ENCODE measurements at regions not wholly inside any gene's neighbourhood (a gene's known extent, or its start where the extent isn't known, plus 50 kb on each side); places are given as distances from the start of the nearest gene placed in this dataset.

- Histone ChIP-seq H3K4me1 (ENCODE audit: control insufficient read depth in 2 of 3, insufficient read depth in 2 of 3, low read depth in 1 of 3, low read length in 3 of 3) (no peaks in the 10 kb centered on the region), H3K9ac (ENCODE audit: low read length in 3 of 3) (no peak overlapping the region), H3K9me3 (ENCODE audit: control insufficient read depth in 2 of 3, insufficient read depth in 1 of 3, low read length in 3 of 3) (no peaks in the 10 kb centered on the region), H3K36me3 (ENCODE audit: control insufficient read depth in 2 of 3, insufficient read depth in 3 of 3, low read length in 3 of 3) (no peaks in the 10 kb centered on the region), H3K4me3 (ENCODE audit: low read length in 3 of 3) (peak overlapping the region in 1 of 3 donors; percentile 13), H3K27me3 (ENCODE audit: control insufficient read depth, insufficient read depth, low read length) (no peaks in the 10 kb centered on the region), H3K27ac (ENCODE audit: low read depth in 2 of 2, low read length in 2 of 2) (no peak overlapping the region)
- DNase-seq = no peak
- intact Hi-C loops (cut with DNase I) = no loop called here
- TF ChIP-seq CTCF (IDR thresholded peaks at IDR 0.05; ENCODE audit: borderline replicate concordance, extremely low read depth, insufficient read depth) = no peak
- no peak for FAIRE-seq
Measured at GRCh38 chr18:64994370-64994769, 756.4 kb upstream of the CDH7 start.

- Histone ChIP-seq H3K36me3 (ENCODE audit: control insufficient read depth in 2 of 3, insufficient read depth in 3 of 3, low read length in 3 of 3) (no peaks in the 10 kb centered on the region), H3K27ac (ENCODE audit: low read depth in 2 of 2, low read length in 2 of 2) (no peak overlapping the region), H3K27me3 (ENCODE audit: control insufficient read depth, insufficient read depth, low read length) (no peaks in the 10 kb centered on the region), H3K4me3 (ENCODE audit: low read length in 3 of 3) (peak overlapping the region in 2 of 3 donors; percentile 13 to 42), H3K9me3 (ENCODE audit: control insufficient read depth in 2 of 3, insufficient read depth in 1 of 3, low read length in 3 of 3) (no peaks in the 10 kb centered on the region), H3K4me1 (ENCODE audit: control insufficient read depth in 2 of 3, insufficient read depth in 2 of 3, low read depth in 1 of 3, low read length in 3 of 3) (no peaks in the 10 kb centered on the region), H3K9ac (ENCODE audit: low read length in 3 of 3) (no peak overlapping the region)
- FAIRE-seq (no peak), DNase-seq (peak in 2 of 5 donors; percentile 3 to 8)
- TF ChIP-seq CTCF (IDR thresholded peaks at IDR 0.05; ENCODE audit: borderline replicate concordance, extremely low read depth, insufficient read depth) = no peak
- intact Hi-C loops (cut with DNase I) = no loop called here
Measured at GRCh38 chr18:64993695-64994094, 757.1 kb upstream of the CDH7 start.

GRCh38 chr18:64992654-64993053 is 758.2 kb upstream of the CDH7 start:
- intact Hi-C loops (cut with DNase I) = no loop called here
- Histone ChIP-seq H3K27ac (ENCODE audit: low read depth in 2 of 2, low read length in 2 of 2) (no peak overlapping the region), H3K9ac (ENCODE audit: low read length in 3 of 3) (no peak overlapping the region), H3K27me3 (ENCODE audit: control insufficient read depth, insufficient read depth, low read length) (no peaks in the 10 kb centered on the region), H3K4me1 (ENCODE audit: control insufficient read depth in 2 of 3, insufficient read depth in 2 of 3, low read depth in 1 of 3, low read length in 3 of 3) (no peaks in the 10 kb centered on the region), H3K9me3 (ENCODE audit: control insufficient read depth in 2 of 3, insufficient read depth in 1 of 3, low read length in 3 of 3) (no peaks in the 10 kb centered on the region), H3K36me3 (ENCODE audit: control insufficient read depth in 2 of 3, insufficient read depth in 3 of 3, low read length in 3 of 3) (no peaks in the 10 kb centered on the region), H3K4me3 (ENCODE audit: low read length in 3 of 3) (no peak overlapping the region)
- no peak for TF ChIP-seq CTCF (IDR thresholded peaks at IDR 0.05; ENCODE audit: borderline replicate concordance, extremely low read depth, insufficient read depth)
- no peak for FAIRE-seq
- DNase-seq = no peak

GRCh38 chr18:64991102-64991501 is 759.7 kb upstream of the CDH7 start:
- DNase-seq = no peak
- Histone ChIP-seq H3K4me1 (ENCODE audit: control insufficient read depth in 2 of 3, insufficient read depth in 2 of 3, low read depth in 1 of 3, low read length in 3 of 3) (no peaks in the 10 kb centered on the region), H3K27me3 (ENCODE audit: control insufficient read depth, insufficient read depth, low read length) (no peaks in the 10 kb centered on the region), H3K36me3 (ENCODE audit: control insufficient read depth in 2 of 3, insufficient read depth in 3 of 3, low read length in 3 of 3) (no peaks in the 10 kb centered on the region), H3K9me3 (ENCODE audit: control insufficient read depth in 2 of 3, insufficient read depth in 1 of 3, low read length in 3 of 3) (no peaks in the 10 kb centered on the region), H3K27ac (ENCODE audit: low read depth in 2 of 2, low read length in 2 of 2) (no peak overlapping the region), H3K4me3 (ENCODE audit: low read length in 3 of 3) (no peak overlapping the region), H3K9ac (ENCODE audit: low read length in 3 of 3) (no peak overlapping the region)
- no peak for FAIRE-seq
- intact Hi-C loops (cut with DNase I) = no loop called here
- no peak for TF ChIP-seq CTCF (IDR thresholded peaks at IDR 0.05; ENCODE audit: borderline replicate concordance, extremely low read depth, insufficient read depth)

Data from kidney (tissue), 13 donors.